ENCODE measurements at regions not wholly inside any gene's neighbourhood (a gene's known extent, or its start where the extent isn't known, plus 50 kb on each side); places are given as distances from the start of the nearest gene placed in this dataset.
"Not testable (repeated sequence)": the region's sequence is repeated elsewhere in the genome, so short reads cannot be mapped to it uniquely, and the experiment has no call there.

GRCh38 chr7:118872568-118872967 lies 648.1 kb downstream of the ANKRD7 start:
- no peaks in the 10 kb centered on the region for H3K27me3 ChIP-seq
- no peak overlapping the region for H3K4me3 ChIP-seq
- TF ChIP-seq POLR2AphosphoS5 (IDR thresholded peaks at IDR 0.05) (no peak), EP300 (IDR thresholded peaks at IDR 0.05) (no peak), POLR2A (IDR thresholded peaks at IDR 0.05) (no peak)
- TF ChIP-seq, protein P1, sequence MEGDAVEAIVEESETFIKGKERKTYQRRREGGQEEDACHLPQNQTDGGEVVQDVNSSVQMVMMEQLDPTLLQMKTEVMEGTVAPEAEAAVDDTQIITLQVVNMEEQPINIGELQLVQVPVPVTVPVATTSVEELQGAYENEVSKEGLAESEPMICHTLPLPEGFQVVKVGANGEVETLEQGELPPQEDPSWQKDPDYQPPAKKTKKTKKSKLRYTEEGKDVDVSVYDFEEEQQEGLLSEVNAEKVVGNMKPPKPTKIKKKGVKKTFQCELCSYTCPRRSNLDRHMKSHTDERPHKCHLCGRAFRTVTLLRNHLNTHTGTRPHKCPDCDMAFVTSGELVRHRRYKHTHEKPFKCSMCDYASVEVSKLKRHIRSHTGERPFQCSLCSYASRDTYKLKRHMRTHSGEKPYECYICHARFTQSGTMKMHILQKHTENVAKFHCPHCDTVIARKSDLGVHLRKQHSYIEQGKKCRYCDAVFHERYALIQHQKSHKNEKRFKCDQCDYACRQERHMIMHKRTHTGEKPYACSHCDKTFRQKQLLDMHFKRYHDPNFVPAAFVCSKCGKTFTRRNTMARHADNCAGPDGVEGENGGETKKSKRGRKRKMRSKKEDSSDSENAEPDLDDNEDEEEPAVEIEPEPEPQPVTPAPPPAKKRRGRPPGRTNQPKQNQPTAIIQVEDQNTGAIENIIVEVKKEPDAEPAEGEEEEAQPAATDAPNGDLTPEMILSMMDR (IDR thresholded peaks at IDR 0.05) = no peak
- WGBS = 34% methylated on average over 3 of the region's 3 CpGs
- H3K36me3 ChIP-seq = no peaks in the 10 kb centered on the region
- no peaks in the 10 kb centered on the region for H3K9me3 ChIP-seq
- H3K27ac ChIP-seq = no peak overlapping the region
- no peak for DNase-seq (ENCODE audit: low spot score in 2 of 2)
- H3K4me1 ChIP-seq = peaks cover 7% of the 10 kb centered on the region

- Histone ChIP-seq H3K4me3 (no peak overlapping the region), H3K9me3 (no peaks in the 10 kb centered on the region), H3K27ac (no peak overlapping the region), H3K36me3 (no peaks in the 10 kb centered on the region), H3K4me1 (peaks cover 5% of the 10 kb centered on the region), H3K27me3 (no peaks in the 10 kb centered on the region)
- 92% methylated on average over 2 of the region's 2 CpGs for WGBS
- no peak for DNase-seq (ENCODE audit: low spot score in 2 of 2)
- TF ChIP-seq, protein P1 (IDR thresholded peaks at IDR 0.05) = no peak
- TF ChIP-seq EP300 (IDR thresholded peaks at IDR 0.05) (no peak), POLR2A (IDR thresholded peaks at IDR 0.05) (no peak), POLR2AphosphoS5 (IDR thresholded peaks at IDR 0.05) (no peak)
These were observed 652.7 kb downstream of the ANKRD7 start for GRCh38 chr7:118877187-118877586.

DNA sequence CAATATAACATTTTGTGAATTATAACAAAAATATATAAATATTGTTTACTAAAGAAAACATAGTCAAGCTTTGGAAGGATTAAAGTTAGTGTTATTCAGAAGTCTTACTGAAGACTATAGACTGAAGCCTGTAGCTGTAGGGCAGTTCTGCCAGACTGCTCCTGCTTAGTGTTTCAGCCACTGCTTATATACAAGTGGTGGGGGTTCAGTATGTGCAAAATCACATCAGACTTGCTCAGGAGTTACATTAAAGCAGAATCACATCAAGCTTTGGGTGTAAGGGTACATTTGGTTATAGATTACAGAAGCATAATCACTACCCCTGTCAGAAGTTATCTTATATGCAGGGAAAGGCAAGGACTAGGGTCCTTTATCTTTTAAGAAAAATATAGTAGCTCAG lies 653.8 kb downstream of the ANKRD7 start:
- no peaks in the 10 kb centered on the region for H3K36me3 ChIP-seq
- no peaks in the 10 kb centered on the region for H3K27me3 ChIP-seq
- H3K4me1 ChIP-seq = no peaks in the 10 kb centered on the region
- DNase-seq (ENCODE audit: low spot score in 2 of 2) = no peak
- H3K4me3 ChIP-seq = no peak overlapping the region
- H3K27ac ChIP-seq = no peak overlapping the region
- TF ChIP-seq EP300 (IDR thresholded peaks at IDR 0.05) = no peak
- TF ChIP-seq POLR2A (IDR thresholded peaks at IDR 0.05) = no peak
- TF ChIP-seq POLR2AphosphoS5 (IDR thresholded peaks at IDR 0.05) = no peak
- TF ChIP-seq, protein P1 (IDR thresholded peaks at IDR 0.05) = no peak
- no peaks in the 10 kb centered on the region for H3K9me3 ChIP-seq

DNA sequence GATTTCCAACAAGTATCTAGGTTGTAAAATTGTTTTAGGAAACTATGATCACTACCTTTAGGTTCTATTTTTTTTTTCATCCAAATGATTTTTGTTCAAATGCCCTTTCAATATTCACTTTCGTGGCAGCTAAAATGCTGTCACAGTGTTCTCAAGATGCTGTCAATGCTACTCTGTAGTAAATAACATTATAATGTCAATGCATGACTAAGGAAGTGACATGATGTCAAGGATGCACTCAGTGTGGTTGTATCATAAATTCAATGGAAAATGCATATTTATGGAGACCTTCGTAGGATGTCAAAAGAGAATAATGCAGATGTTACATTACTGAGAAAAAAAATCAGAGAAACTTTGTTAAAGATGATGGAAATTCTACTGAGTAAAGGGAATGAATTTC lies 673.8 kb downstream of the ANKRD7 start:
- H3K9me3 ChIP-seq = no peaks in the 10 kb centered on the region
- H3K27ac ChIP-seq = no peak overlapping the region
- no peaks in the 10 kb centered on the region for H3K36me3 ChIP-seq
- no peaks in the 10 kb centered on the region for H3K27me3 ChIP-seq
- TF ChIP-seq POLR2AphosphoS5 (IDR thresholded peaks at IDR 0.05) (no peak), POLR2A (IDR thresholded peaks at IDR 0.05) (no peak), EP300 (IDR thresholded peaks at IDR 0.05) (no peak)
- WGBS = 83% methylated on average over 2 of the region's 2 CpGs
- no peak for DNase-seq (ENCODE audit: low spot score in 2 of 2)
- H3K4me1 ChIP-seq = no peaks in the 10 kb centered on the region
- H3K4me3 ChIP-seq = no peak overlapping the region

- no peak overlapping the region for H3K4me3 ChIP-seq
- H3K4me1 ChIP-seq = no peaks in the 10 kb centered on the region
- no peak for TF ChIP-seq EP300 (IDR thresholded peaks at IDR 0.05)
- TF ChIP-seq POLR2A (IDR thresholded peaks at IDR 0.05) = no peak
- TF ChIP-seq, protein P1 (IDR thresholded peaks at IDR 0.05) = no peak
- no peak for TF ChIP-seq POLR2AphosphoS5 (IDR thresholded peaks at IDR 0.05)
- H3K9me3 ChIP-seq = no peaks in the 10 kb centered on the region
- no peak overlapping the region for H3K27ac ChIP-seq
- no peaks in the 10 kb centered on the region for H3K27me3 ChIP-seq
- H3K36me3 ChIP-seq = no peaks in the 10 kb centered on the region
- WGBS = 90% methylated on average over 3 of the region's 3 CpGs
- no peak for DNase-seq (ENCODE audit: low spot score in 2 of 2)
These were observed 678.1 kb downstream of the ANKRD7 start for GRCh38 chr7:118902600-118902999.

DNA sequence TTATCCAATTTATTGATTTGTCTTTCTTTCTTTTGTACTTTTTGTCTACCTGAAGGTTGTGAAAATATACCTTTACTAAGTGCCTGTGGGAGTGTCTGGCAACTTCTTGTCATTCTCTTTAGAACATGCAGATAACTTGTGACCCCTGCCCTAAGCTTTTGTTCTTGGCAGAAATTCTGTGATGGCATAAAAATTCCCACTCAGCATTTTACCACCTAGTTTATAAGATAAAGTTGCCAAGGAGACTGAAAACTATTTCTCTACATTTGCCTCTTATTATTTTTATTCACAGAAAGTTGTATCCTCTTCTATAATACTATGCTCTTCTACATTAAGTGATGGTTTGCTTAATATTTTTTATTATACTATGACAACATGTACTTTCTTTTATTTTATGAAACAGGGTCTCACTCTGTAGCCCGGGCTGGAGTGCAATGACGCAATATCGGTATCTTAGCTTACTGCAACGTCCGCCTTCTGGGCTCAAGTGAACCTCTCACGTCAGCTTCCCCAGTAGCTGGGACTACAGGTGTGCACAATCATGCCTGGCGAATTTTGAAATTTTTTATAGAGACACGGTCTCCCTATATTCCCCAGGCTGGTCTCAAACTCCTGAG lies 683.5 kb downstream of the ANKRD7 start:
- 91% methylated on average over 8 of the region's 8 CpGs for WGBS

DNA sequence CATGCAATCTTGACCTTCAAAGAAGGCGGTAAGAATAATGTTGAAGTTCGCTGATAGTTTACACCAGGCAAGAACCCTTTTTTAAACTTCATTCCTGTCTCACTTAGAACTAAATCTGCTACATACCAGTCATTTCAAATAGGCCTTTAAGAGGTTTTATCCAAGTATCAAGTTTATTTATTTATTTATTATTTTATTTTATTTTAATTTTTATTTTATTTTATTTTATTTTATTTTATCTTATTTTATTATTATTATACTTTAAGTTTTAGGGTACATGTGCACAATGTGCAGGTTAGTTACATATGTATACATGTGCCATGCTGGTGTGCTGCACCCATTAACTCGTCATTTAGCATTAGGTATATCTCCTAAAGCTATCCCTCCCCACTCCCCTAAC lies 691.6 kb downstream of the ANKRD7 start:
- not testable (repeated sequence) for H3K27me3 ChIP-seq; H3K9me3 ChIP-seq; H3K36me3 ChIP-seq; DNase-seq (ENCODE audit: low spot score in 2 of 2); H3K4me3 ChIP-seq; H3K27ac ChIP-seq; H3K4me1 ChIP-seq
- WGBS = 85% methylated on average over 3 of the region's 3 CpGs

More for the DNA sequence above, 683.5 kb downstream of the ANKRD7 start:
- no peaks in the 10 kb centered on the region for H3K36me3 ChIP-seq
- H3K27me3 ChIP-seq = no peaks in the 10 kb centered on the region
- no peaks in the 10 kb centered on the region for H3K9me3 ChIP-seq
- H3K4me1 ChIP-seq = no peaks in the 10 kb centered on the region
- TF ChIP-seq, protein P1 (IDR thresholded peaks at IDR 0.05) = no peak
- no peak for TF ChIP-seq EP300 (IDR thresholded peaks at IDR 0.05)
- TF ChIP-seq POLR2AphosphoS5 (IDR thresholded peaks at IDR 0.05) = no peak
- no peak for TF ChIP-seq POLR2A (IDR thresholded peaks at IDR 0.05)
- H3K4me3 ChIP-seq = no peak overlapping the region
- DNase-seq (ENCODE audit: low spot score in 2 of 2) = no peak
- no peak overlapping the region for H3K27ac ChIP-seq
